Liver (tissue), 3 donors: ENCODE measurements at regions not wholly inside any gene's neighbourhood (a gene's known extent, or its start where the extent isn't known, plus 50 kb on each side); places are given as distances from the start of the nearest gene placed in this dataset.

ENCODE experiments used
- CTCF ChIP-seq: fragments of 150-350 bp; IDR thresholded peaks from 2 replicates; pipeline ENCODE4 v1.5.1; 2017; ENCODE audit warnings: improper control_type of control experiment, low read depth, low read length; ENCODE audit not compliant: missing input control
- FOXA1 ChIP-seq: IDR thresholded peaks from 2 replicates; pipeline ENCODE4 v1.6.1; 2016; ENCODE audit warnings: antibody characterized with exemption
- FOXA2 ChIP-seq: IDR thresholded peaks from 2 replicates; pipeline ENCODE4 v1.6.1; 2016; ENCODE audit warnings: antibody characterized with exemption
- GABPA ChIP-seq, 2 donors: IDR thresholded peaks in 1 of 2; conservative IDR thresholded peaks in 1 of 2; 2 replicates each; pipeline ENCODE4 v1.6.1; 2016; ENCODE audit warnings: antibody characterized with exemption in 2 of 2, mild to moderate bottlenecking in 1 of 2, moderate library complexity in 1 of 2
- donor health status: healthy.
- donor health status: healthy.

GRCh38 chr3:20488151-20488550 is 302.1 kb upstream of the SGO1 start:
- TF ChIP-seq CTCF (no peak), FOXA1 (no peak), FOXA2 (no peak), GABPA (IDR thresholded peaks at IDR 0.05 in 1 of 2, conservative IDR thresholded peaks at IDR 0.05 in 1 of 2) (no peak)
